Peyer's patch (tissue), 4 donors: ENCODE measurements at regions not wholly inside any gene's neighbourhood (a gene's known extent, or its start where the extent isn't known, plus 50 kb on each side); places are given as distances from the start of the nearest gene placed in this dataset.

Experiments
- POLR2A ChIP-seq, 2 donors: fragments of 450-650 bp; IDR thresholded peaks; one replicate each; pipeline ENCODE4 v1.5.1; 2017; ENCODE audit warnings: antibody characterized with exemption in 2 of 2, mild to moderate bottlenecking in 2 of 2, moderate library complexity in 2 of 2
- TF ChIP-seq, protein P1 (sequence below), 6 experiments: fragments of 450-650 bp in 4 of 6; fragments of 200-600 bp in 2 of 6; sonication (generic) in 1 of 6; IDR thresholded peaks; one replicate each; pipeline ENCODE4 v1.5.1; 2017 to 2019; ENCODE audit warnings: antibody characterized with exemption in 6 of 6, mild to moderate bottlenecking in 3 of 6, moderate library complexity in 1 of 6

DNA sequence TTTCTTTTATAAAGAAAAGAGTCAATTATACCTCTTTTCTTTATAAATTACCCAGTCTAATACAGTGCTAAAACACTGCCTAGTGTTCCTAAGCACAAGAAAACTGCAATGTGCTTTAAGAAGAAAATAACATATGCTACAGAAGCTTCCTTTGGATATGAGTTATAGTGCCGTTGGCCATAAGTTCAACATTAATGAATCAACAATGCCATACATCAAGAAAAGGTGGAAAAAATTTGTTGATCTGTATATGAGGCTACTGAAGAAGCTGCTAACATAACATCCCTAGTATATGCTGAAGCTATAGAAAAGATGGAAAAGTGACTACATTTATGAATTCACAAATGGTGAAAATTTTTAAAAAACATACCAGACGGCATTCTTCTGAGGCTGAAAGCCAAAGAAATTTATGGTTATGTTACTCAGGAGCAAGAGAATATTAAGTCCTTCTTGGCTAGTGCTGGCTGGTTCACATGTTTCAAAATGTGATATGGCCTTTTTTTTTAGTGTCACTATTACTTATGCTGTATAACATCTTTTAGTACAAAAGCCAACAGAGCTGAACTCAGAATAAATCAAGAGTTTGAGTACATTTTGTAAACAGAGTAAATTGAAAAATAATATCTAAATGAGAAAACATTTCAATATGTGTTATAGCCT is 743.2 kb upstream of the RGS18 start:
- no peak for TF ChIP-seq POLR2A (IDR thresholded peaks at IDR 0.05)
- TF ChIP-seq, protein P1, sequence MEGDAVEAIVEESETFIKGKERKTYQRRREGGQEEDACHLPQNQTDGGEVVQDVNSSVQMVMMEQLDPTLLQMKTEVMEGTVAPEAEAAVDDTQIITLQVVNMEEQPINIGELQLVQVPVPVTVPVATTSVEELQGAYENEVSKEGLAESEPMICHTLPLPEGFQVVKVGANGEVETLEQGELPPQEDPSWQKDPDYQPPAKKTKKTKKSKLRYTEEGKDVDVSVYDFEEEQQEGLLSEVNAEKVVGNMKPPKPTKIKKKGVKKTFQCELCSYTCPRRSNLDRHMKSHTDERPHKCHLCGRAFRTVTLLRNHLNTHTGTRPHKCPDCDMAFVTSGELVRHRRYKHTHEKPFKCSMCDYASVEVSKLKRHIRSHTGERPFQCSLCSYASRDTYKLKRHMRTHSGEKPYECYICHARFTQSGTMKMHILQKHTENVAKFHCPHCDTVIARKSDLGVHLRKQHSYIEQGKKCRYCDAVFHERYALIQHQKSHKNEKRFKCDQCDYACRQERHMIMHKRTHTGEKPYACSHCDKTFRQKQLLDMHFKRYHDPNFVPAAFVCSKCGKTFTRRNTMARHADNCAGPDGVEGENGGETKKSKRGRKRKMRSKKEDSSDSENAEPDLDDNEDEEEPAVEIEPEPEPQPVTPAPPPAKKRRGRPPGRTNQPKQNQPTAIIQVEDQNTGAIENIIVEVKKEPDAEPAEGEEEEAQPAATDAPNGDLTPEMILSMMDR (IDR thresholded peaks at IDR 0.05): no peak
